ENCODE measurements at regions not wholly inside any gene's neighbourhood (a gene's known extent, or its start where the extent isn't known, plus 50 kb on each side); places are given as distances from the start of the nearest gene placed in this dataset.
"Not testable (repeated sequence)": the region's sequence is repeated elsewhere in the genome, so short reads cannot be mapped to it uniquely, and the experiment has no call there.

GRCh38 chr18:76275727-76276313 lies 219.2 kb downstream of the ZNF516 start:
- H3K4me3 Mint-ChIP-seq (ENCODE audit: unreplicated experiment): no peak overlapping the region
- no peaks in the 10 kb centered on the region for H3K9me3 Mint-ChIP-seq (ENCODE audit: unreplicated experiment)
- peaks cover 9% of the 10 kb centered on the region for H3K27me3 Mint-ChIP-seq (ENCODE audit: unreplicated experiment)
- no peaks in the 10 kb centered on the region for H3K4me1 Mint-ChIP-seq (ENCODE audit: unreplicated experiment)
- no peak for TF ChIP-seq CTCF (IDR thresholded peaks at IDR 0.05; ENCODE audit: unreplicated experiment)
- no peak overlapping the region for H3K27ac Mint-ChIP-seq (ENCODE audit: unreplicated experiment)
- DNase-seq (ENCODE audit: low spot score): no peak
- H3K36me3 Mint-ChIP-seq (ENCODE audit: low read depth, unreplicated experiment): no peaks in the 10 kb centered on the region

GRCh38 chr18:76274468-76275289 lies 220.4 kb downstream of the ZNF516 start:
- H3K4me1 Mint-ChIP-seq (ENCODE audit: unreplicated experiment): no peaks in the 10 kb centered on the region
- H3K4me3 Mint-ChIP-seq (ENCODE audit: unreplicated experiment): no peak overlapping the region
- H3K9me3 Mint-ChIP-seq (ENCODE audit: unreplicated experiment): no peaks in the 10 kb centered on the region
- DNase-seq (ENCODE audit: low spot score): peak; percentile 45
- H3K27ac Mint-ChIP-seq (ENCODE audit: unreplicated experiment): no peak overlapping the region
- peaks cover 9% of the 10 kb centered on the region for H3K27me3 Mint-ChIP-seq (ENCODE audit: unreplicated experiment)
- no peaks in the 10 kb centered on the region for H3K36me3 Mint-ChIP-seq (ENCODE audit: low read depth, unreplicated experiment)
- TF ChIP-seq CTCF (IDR thresholded peaks at IDR 0.05; ENCODE audit: unreplicated experiment): no peak

- H3K27me3 Mint-ChIP-seq (ENCODE audit: unreplicated experiment): peaks cover 9% of the 10 kb centered on the region
- H3K27ac Mint-ChIP-seq (ENCODE audit: unreplicated experiment): no peak overlapping the region
- no peak overlapping the region for H3K4me3 Mint-ChIP-seq (ENCODE audit: unreplicated experiment)
- no peak for DNase-seq (ENCODE audit: low spot score)
- H3K36me3 Mint-ChIP-seq (ENCODE audit: low read depth, unreplicated experiment): no peaks in the 10 kb centered on the region
- TF ChIP-seq CTCF (IDR thresholded peaks at IDR 0.05; ENCODE audit: unreplicated experiment): no peak
- no peaks in the 10 kb centered on the region for H3K4me1 Mint-ChIP-seq (ENCODE audit: unreplicated experiment)
- no peaks in the 10 kb centered on the region for H3K9me3 Mint-ChIP-seq (ENCODE audit: unreplicated experiment)
Observed at GRCh38 chr18:76273956-76274355, 221.1 kb downstream of the ZNF516 start.

GRCh38 chr18:76273036-76273545 lies 222.0 kb downstream of the ZNF516 start:
- Mint-ChIP-seq H3K4me3 (ENCODE audit: unreplicated experiment) (no peak overlapping the region), H3K4me1 (ENCODE audit: unreplicated experiment) (no peaks in the 10 kb centered on the region), H3K9me3 (ENCODE audit: unreplicated experiment) (no peaks in the 10 kb centered on the region), H3K36me3 (ENCODE audit: low read depth, unreplicated experiment) (no peaks in the 10 kb centered on the region), H3K27ac (ENCODE audit: unreplicated experiment) (no peak overlapping the region), H3K27me3 (ENCODE audit: unreplicated experiment) (peaks cover 9% of the 10 kb centered on the region)
- no peak for DNase-seq (ENCODE audit: low spot score)
- TF ChIP-seq CTCF (IDR thresholded peaks at IDR 0.05; ENCODE audit: unreplicated experiment): no peak

GRCh38 chr18:76267423-76267822 lies 227.6 kb downstream of the ZNF516 start:
- not testable (repeated sequence) for H3K36me3 Mint-ChIP-seq (ENCODE audit: low read depth, unreplicated experiment); H3K27me3 Mint-ChIP-seq (ENCODE audit: unreplicated experiment); H3K27ac Mint-ChIP-seq (ENCODE audit: unreplicated experiment); H3K9me3 Mint-ChIP-seq (ENCODE audit: unreplicated experiment); H3K4me1 Mint-ChIP-seq (ENCODE audit: unreplicated experiment); DNase-seq (ENCODE audit: low spot score); H3K4me3 Mint-ChIP-seq (ENCODE audit: unreplicated experiment)

Data from endothelial cell (in vitro differentiated cells).